ENCODE measurements at regions not wholly inside any gene's neighbourhood (a gene's known extent, or its start where the extent isn't known, plus 50 kb on each side); places are given as distances from the start of the nearest gene placed in this dataset.

- in situ Hi-C loops (cut with HindIII; ENCODE audit: low pct_ligation_motif_present, low sequenced_read_pairs): no loop called here
- Histone ChIP-seq H3K27me3 (replicated peaks) (no peaks in the 10 kb centered on the region), H3K27ac (no peak overlapping the region), H3K4me3 (ENCODE audit: low read depth, low read length) (no peak overlapping the region), H3K36me3 (replicated peaks) (no peaks in the 10 kb centered on the region)
- DNase-seq: no peak
- no peak for TF ChIP-seq CTCF (IDR thresholded peaks at IDR 0.05; ENCODE audit: low read depth, low read length, missing control alignments)
These were observed 594.8 kb upstream of the ARID1B start for GRCh38 chr6:156182356-156182755.

GRCh38 chr6:156181506-156181905 is 595.7 kb upstream of the ARID1B start:
- Histone ChIP-seq H3K27ac (no peak overlapping the region), H3K36me3 (replicated peaks) (no peaks in the 10 kb centered on the region), H3K27me3 (replicated peaks) (no peaks in the 10 kb centered on the region), H3K4me3 (ENCODE audit: low read depth, low read length) (no peak overlapping the region)
- in situ Hi-C loops (cut with HindIII; ENCODE audit: low pct_ligation_motif_present, low sequenced_read_pairs): no loop called here
- TF ChIP-seq CTCF (IDR thresholded peaks at IDR 0.05; ENCODE audit: low read depth, low read length, missing control alignments): no peak
- DNase-seq: no peak

GRCh38 chr6:156175971-156176421 is 601.2 kb upstream of the ARID1B start:
- Histone ChIP-seq H3K4me3 (ENCODE audit: low read depth, low read length) (no peak overlapping the region), H3K27me3 (replicated peaks) (no peaks in the 10 kb centered on the region), H3K27ac (no peak overlapping the region), H3K36me3 (replicated peaks) (no peaks in the 10 kb centered on the region)
- DNase-seq: no peak
- in situ Hi-C loops (cut with HindIII; ENCODE audit: low pct_ligation_motif_present, low sequenced_read_pairs): no loop called here
- TF ChIP-seq CTCF (IDR thresholded peaks at IDR 0.05; ENCODE audit: low read depth, low read length, missing control alignments): peak; percentile 49

GRCh38 chr6:156175433-156175832 is 601.7 kb upstream of the ARID1B start:
- no peak for TF ChIP-seq CTCF (IDR thresholded peaks at IDR 0.05; ENCODE audit: low read depth, low read length, missing control alignments)
- in situ Hi-C loops (cut with HindIII; ENCODE audit: low pct_ligation_motif_present, low sequenced_read_pairs): no loop called here

GRCh38 chr6:156174031-156174890 is 602.9 kb upstream of the ARID1B start:
- no peak overlapping the region for H3K4me3 ChIP-seq (ENCODE audit: low read depth, low read length)
- no peak for DNase-seq
- H3K27me3 ChIP-seq (replicated peaks): no peaks in the 10 kb centered on the region
- in situ Hi-C loops (cut with HindIII; ENCODE audit: low pct_ligation_motif_present, low sequenced_read_pairs): no loop called here
- H3K36me3 ChIP-seq (replicated peaks): no peaks in the 10 kb centered on the region
- no peak overlapping the region for H3K27ac ChIP-seq
- TF ChIP-seq CTCF (IDR thresholded peaks at IDR 0.05; ENCODE audit: low read depth, low read length, missing control alignments): no peak

More at GRCh38 chr6:156175433-156175832, 601.7 kb upstream of the ARID1B start:
- no peaks in the 10 kb centered on the region for H3K36me3 ChIP-seq (replicated peaks)
- no peak overlapping the region for H3K27ac ChIP-seq
- H3K4me3 ChIP-seq (ENCODE audit: low read depth, low read length): no peak overlapping the region
- DNase-seq: no peak
- H3K27me3 ChIP-seq (replicated peaks): no peaks in the 10 kb centered on the region
